Endothelial cell of umbilical vein (primary cell): ENCODE measurements at regions not wholly inside any gene's neighbourhood (a gene's known extent, or its start where the extent isn't known, plus 50 kb on each side); places are given as distances from the start of the nearest gene placed in this dataset.

ENCODE experiments used
- CTCF ChIP-seq, 2 donors: IDR thresholded peaks; 1 replicate in 1 of 2; 2 replicates in 1 of 2; pipeline ENCODE4 v1.5.1; 2011; ENCODE audit warnings: low read length in 2 of 2, mild to moderate bottlenecking in 2 of 2, moderate library complexity in 2 of 2, control low read depth in 1 of 2, inconsistent platforms in 1 of 2, low read depth in 1 of 2; ENCODE audit not compliant: insufficient read depth in 1 of 2; ENCODE audit errors: extremely low read depth in 1 of 2
- MYC ChIP-seq: IDR thresholded peaks from one replicate; pipeline ENCODE4 v1.6.1; 2011; ENCODE audit warnings: mild to moderate bottlenecking, low read depth, low read length
- POLR2A ChIP-seq: IDR thresholded peaks from 2 replicates; pipeline ENCODE4 v1.6.1; 2012; ENCODE audit warnings: low read depth, mild to moderate bottlenecking, control low read depth, low read length

GRCh38 chr6:116982401-116982800 lies 105.4 kb downstream of the RFX6 start:
- TF ChIP-seq CTCF (IDR thresholded peaks at IDR 0.05; ENCODE audit: extremely low read depth in 1 of 2, insufficient read depth in 1 of 2, low read depth in 1 of 2, low read length in 2 of 2) = no peak
- TF ChIP-seq MYC = no peak
- TF ChIP-seq POLR2A = no peak
